HG03175 (cell line): ENCODE measurements at regions not wholly inside any gene's neighbourhood (a gene's known extent, or its start where the extent isn't known, plus 50 kb on each side); places are given as distances from the start of the nearest gene placed in this dataset.
"Not testable (repeated sequence)": the region's sequence is repeated elsewhere in the genome, so short reads cannot be mapped to it uniquely, and the experiment has no call there.

Source experiments
- ATAC-seq: cut with Tn5 transposase; IDR thresholded peaks from one replicate; pipeline ENCODE4 v1.9.1; 2021; ENCODE audit warnings: mild to moderate bottlenecking, moderate library complexity; ENCODE audit not compliant: unreplicated experiment

GRCh38 chr18:54662986-54663385 lies 71.9 kb downstream of the DYNAP start:
- no peak for ATAC-seq

GRCh38 chr18:54669701-54670100 lies 78.7 kb downstream of the DYNAP start:
- ATAC-seq: not testable (repeated sequence)

GRCh38 chr18:54671291-54671881 lies 80.3 kb downstream of the DYNAP start:
- ATAC-seq: no peak

GRCh38 chr18:54672109-54672508 lies 81.1 kb downstream of the DYNAP start:
- ATAC-seq: no peak

GRCh38 chr18:54672846-54673475 lies 81.9 kb downstream of the DYNAP start:
- no peak for ATAC-seq

GRCh38 chr18:54673936-54674335 lies 82.9 kb downstream of the DYNAP start:
- no peak for ATAC-seq

- no peak for ATAC-seq
These were observed 84.0 kb downstream of the DYNAP start for GRCh38 chr18:54675076-54675475.

- no peak for ATAC-seq
These were observed 88.5 kb downstream of the DYNAP start for GRCh38 chr18:54679318-54680149.

- ATAC-seq: no peak
These were observed 93.7 kb downstream of the DYNAP start for GRCh38 chr18:54684784-54685183.

GRCh38 chr18:54689319-54689718 lies 98.3 kb downstream of the DYNAP start:
- no peak for ATAC-seq

GRCh38 chr18:54690198-54690597 lies 99.2 kb downstream of the DYNAP start:
- ATAC-seq: no peak

GRCh38 chr18:54692463-54692862 lies 101.4 kb downstream of the DYNAP start:
- ATAC-seq: no peak

GRCh38 chr18:54696616-54697293 lies 105.7 kb downstream of the DYNAP start:
- no peak for ATAC-seq

GRCh38 chr18:54700580-54700979 lies 109.5 kb downstream of the DYNAP start:
- ATAC-seq: no peak

- ATAC-seq: no peak
These were observed 111.6 kb downstream of the DYNAP start for GRCh38 chr18:54702686-54703085.

GRCh38 chr18:54710074-54710899 lies 118.0 kb upstream of the RAB27B start:
- no peak for ATAC-seq

GRCh38 chr18:54710900-54711281 lies 117.4 kb upstream of the RAB27B start:
- no peak for ATAC-seq

- ATAC-seq: no peak
These were observed 116.0 kb upstream of the RAB27B start for GRCh38 chr18:54712306-54712705.

- no peak for ATAC-seq
These were observed 115.5 kb upstream of the RAB27B start for GRCh38 chr18:54712758-54713157.

- no peak for ATAC-seq
These were observed 114.9 kb upstream of the RAB27B start for GRCh38 chr18:54713386-54713785.

- no peak for ATAC-seq
These were observed 113.4 kb upstream of the RAB27B start for GRCh38 chr18:54714851-54715250.
